Skin of body (tissue), 1 donor: ENCODE measurements at regions not wholly inside any gene's neighbourhood (a gene's known extent, or its start where the extent isn't known, plus 50 kb on each side); places are given as distances from the start of the nearest gene placed in this dataset.
"Not testable (repeated sequence)": the region's sequence is repeated elsewhere in the genome, so short reads cannot be mapped to it uniquely, and the experiment has no call there.

ENCODE experiments used
- DNase-seq: peaks from one replicate; lab custom pipeline; 2025; lab: John Stamatoyannopoulos, UW

DNA sequence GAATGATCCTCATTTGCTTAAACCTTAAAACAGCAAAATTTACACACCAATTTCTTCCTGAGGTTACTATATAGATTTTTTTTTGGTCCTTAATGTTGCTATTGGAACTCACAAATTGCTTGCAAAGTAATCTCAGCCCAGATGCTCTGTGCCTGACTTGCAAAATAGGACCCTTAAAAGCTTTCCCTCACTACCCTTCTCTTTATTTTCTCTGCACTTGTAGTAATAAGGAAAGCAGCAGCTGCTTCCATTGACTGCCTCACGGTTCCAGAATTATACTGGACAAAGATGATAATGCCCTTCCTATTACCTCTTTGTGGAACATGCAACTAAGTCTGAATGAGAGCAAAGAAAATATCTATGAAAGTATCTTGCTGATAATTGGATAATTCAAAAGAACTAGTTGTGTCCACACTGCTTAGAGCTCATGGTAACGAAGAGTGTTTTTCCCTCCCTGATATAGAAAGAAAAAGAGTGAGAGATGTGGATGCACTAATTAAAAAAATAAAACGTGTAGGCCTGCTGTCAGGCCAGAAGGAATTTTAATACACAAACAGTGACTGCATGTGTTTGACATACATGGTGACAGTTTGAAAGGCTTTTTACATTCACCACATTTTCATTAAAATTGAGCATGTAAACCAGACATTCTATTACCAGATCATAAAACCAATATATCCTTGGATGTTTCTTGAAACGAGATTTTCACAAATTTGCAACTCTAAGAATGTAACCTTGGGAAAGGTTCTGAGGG is 783.1 kb downstream of the GBE1 start:
- no peak for DNase-seq

DNA sequence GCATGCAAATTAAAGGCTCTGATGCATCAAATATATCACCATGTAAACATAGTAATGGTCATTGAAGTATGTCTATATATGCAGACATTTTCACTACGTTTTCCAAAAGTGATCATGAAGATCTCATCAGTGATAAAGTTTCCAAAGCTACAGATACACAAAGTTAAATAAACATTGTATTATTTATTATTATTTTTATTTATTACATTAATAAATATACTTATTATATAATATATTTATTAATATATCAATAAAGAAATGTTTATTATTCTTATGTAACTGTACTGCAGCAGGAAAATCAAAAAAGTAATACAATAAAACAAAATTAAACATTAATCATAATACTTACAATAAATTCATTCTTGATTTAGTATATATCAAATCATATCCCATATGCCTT is 791.2 kb downstream of the GBE1 start:
- DNase-seq: no peak

GRCh38 chr3:80929576-80929975 is 831.9 kb downstream of the GBE1 start:
- no peak for DNase-seq

- no peak for DNase-seq
Measured at GRCh38 chr3:80914854-80915253, 846.6 kb downstream of the GBE1 start.

DNA sequence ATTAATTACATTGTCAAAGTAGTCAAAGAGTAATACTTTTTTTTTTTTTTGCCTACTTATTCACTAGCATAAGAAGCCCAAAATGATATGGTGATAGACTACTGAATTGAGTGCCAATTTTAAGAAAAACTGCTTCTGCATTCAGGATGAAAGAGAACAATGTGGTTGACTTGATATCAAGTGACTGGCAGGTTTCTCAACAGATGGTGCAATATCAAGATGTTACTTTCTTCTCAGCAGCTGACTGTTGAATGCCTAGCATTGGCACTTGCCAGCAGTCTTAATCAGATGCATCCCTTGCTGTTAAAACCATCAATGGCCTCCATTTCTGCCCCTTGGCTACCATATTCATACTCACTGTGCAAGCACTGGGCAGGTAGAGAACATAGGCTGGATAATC is 863.2 kb downstream of the GBE1 start:
- DNase-seq: no peak

DNA sequence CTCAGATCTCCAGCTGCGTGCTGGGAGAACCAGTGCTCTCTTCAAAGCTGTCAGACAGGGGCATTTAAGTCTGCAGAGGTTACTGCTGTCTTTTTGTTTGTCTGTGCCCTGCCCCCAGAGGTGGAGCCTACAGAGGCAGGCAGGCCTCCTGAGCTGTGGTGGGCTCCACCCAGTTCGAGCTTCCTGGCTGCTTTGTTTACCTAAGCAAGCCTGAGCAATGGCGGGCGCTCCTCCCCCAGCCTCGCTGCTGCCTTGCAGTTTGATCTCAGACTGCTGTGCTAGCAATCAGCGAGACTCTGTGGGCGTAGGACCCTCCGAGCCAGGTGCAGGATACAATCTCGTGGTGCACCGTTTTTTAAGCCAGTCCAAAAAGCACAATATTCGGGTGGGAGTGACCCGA is 864.4 kb downstream of the GBE1 start:
- not testable (repeated sequence) for DNase-seq

- DNase-seq: no peak
Measured at GRCh38 chr3:80890571-80890970, 870.9 kb downstream of the GBE1 start.

DNA sequence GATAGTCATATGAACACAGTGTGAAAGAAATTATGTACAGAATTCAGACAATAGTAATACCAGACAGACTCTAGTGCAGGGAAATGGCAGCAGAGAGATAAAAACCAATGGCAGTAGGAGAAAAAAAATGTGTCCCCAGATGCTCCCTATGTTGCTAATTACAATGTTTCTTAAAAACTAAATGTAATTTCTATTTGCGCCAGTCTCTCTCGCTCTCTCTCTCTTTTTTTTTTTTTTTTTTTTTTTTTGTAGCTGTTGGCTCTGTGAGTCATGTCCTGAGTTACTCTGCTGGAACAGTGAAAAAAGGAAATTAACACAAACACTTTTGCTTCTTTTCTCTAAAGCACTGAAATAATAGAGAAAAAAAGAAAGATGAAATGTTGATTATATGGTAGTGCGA is 871.9 kb downstream of the GBE1 start:
- DNase-seq: no peak

DNA sequence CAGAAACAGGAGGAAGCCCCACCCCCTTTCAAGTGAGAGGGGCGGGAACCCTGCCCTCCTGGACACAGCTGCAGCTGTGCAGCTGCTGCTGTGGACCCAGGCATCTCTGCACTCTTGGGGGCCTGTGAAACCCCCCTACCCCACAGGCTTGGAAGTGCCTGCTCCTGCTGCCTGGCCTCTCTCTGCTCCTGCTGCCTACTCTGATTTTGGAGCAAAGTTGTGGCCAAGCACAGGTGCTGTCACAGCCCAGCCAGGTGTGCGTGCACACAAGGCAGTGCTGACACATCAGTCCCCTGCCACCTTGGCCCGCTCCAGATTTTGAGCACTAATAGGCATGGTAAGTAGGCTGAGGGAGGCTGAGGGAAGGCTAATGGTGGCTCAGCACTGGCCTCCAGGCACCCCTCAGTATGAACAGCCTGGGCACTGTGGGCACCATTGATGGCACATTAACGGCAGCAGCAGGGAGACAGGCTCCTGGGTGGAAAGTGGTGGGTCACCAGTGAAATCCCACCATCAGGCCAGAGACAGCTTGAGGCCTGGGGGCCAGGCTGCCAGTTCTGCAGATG is 890.9 kb downstream of the GBE1 start:
- DNase-seq: no peak

DNA sequence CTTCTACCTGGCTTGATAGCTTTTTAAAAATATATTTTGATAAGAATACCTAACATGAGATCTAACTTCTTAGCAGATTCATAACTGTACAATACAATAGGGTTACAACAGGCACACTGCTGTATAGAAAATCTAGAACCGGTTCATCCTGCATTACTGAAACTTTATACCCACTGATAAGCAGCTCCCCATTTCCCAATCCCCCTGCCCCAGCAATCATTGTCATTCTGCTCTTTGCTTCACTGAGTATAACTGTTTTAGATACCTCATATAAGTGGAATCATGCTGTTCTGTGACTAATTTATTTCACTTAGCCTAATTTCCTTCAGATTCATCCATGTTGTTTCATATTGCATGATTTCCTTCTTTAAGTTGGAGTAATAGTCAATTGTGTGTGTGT is 906.0 kb downstream of the GBE1 start:
- no peak for DNase-seq

DNA sequence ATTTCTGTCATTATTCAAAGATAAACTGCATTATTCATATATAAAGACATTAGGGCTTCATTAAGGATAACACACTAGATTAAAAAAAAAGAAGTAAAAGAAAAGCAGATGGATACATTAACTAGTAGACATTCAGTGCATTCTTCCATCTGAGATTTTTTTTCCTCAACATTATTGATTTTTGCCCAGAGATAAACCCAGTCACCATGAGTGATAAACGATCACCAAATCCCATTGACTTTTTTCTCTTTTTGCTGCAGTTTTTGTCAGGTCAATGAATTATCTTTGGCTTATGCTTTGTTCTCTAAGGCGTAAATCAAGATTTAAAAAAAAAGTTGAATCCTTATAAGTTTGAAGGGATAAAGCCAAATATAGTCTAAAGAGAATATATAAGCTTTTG is 925.0 kb downstream of the GBE1 start:
- no peak for DNase-seq

GRCh38 chr3:80807577-80807976 is 953.9 kb downstream of the GBE1 start:
- DNase-seq: no peak

DNA sequence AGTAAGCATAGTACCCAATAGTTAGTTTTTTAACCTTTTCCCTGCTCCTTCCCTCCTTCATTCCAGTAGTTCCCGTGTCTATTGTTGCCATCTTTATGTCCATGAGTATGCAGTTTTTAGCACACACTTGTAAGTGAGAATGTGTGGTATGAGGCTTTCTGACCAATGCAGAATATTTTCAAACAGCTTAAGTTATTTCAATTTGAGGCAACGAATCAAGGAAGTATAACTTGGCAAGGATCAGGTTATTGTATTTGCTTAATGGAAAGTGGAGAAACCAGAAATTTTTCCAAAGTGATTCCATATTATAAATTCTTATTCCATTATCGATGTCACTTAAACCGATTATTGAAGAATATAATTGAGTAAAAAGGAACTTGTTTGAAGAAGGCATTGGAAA is 954.8 kb downstream of the GBE1 start:
- no peak for DNase-seq

- DNase-seq: no peak
Measured at GRCh38 chr3:80788914-80789313, 972.5 kb downstream of the GBE1 start.

DNA sequence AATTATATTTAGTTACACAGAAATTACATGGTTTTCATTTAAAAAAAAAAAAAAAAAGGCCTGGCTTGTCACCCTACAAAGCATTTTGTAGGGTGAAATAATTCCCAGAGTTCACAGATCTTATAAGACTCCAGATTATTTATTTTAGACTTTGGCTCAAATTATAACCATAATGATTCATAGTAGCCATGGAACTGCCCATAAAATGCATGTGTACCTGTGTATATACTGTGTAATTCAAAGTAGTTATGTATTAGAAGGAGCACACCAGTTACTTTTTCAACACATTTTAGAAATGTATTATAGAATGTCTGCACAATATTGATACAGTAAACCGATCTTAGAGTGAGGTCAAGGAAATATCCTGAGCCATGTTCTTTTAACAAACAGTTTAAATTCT is 975.6 kb downstream of the GBE1 start:
- no peak for DNase-seq

GRCh38 chr3:80785475-80785874 is 976.0 kb downstream of the GBE1 start:
- DNase-seq: no peak

DNA sequence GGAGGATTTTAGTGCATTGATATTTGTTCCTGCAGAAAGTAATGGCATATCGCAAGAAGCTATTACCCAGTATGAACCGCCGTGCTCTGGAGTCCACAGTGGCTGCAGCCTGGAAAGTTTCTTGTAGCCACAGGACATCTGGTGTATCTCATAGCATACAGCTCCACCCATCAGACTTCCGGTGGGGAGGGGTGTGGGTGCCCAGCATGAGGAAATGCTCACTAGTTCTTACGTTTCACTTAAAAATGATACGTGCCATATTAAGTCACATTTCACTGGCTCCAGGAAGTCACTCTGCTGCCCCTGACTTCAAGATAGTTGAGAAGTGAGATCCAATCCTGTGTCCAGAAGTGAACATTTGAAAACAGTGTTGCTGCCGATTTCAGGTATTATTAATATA is 990.4 kb downstream of the GBE1 start:
- no peak for DNase-seq

DNA sequence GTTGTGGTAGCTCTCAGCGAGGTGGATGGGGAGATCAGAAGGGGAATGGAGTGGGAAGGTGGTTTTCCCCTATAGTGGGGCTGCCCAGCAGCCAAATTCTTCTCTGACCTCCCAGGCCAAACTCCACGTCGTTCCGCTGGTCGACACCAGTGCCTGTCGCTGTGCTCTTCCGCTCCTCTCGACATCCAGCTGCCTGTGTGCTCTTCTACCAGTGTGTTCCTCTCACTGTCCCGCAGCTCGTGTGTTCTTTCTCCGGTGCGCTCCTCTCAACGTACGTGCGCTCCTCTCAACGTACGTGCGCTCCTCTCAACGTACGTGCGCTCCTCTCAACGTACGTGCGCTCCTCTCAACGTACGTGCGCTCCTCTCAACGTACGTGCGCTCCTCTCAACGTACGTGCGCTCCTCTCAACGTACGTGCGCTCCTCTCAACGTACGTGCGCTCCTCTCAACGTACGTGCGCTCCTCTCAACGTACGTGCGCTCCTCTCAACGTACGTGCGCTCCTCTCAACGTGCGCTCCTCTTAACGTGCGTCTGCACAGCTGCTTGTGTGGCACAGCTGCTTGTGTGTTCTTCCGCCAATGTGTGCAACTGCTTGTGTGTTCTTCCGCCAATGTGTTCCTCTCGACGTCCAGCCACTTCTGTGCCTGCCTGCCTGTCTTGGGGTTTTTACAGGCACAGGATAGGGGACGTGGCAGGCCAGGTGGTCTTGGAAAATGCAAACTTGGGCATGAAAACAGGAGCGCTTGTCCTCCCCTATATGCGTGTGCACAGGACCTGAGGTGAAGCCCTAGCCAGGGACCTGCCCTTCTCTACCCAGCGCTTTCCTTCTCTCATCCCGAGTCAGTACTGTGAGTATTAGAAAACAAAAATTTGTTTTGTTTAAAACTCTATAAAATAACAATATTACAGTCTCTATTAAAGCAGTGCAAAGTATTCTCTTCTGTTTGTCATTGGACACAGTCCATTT is 991.1 kb downstream of the GBE1 start:
- no peak for DNase-seq

DNA sequence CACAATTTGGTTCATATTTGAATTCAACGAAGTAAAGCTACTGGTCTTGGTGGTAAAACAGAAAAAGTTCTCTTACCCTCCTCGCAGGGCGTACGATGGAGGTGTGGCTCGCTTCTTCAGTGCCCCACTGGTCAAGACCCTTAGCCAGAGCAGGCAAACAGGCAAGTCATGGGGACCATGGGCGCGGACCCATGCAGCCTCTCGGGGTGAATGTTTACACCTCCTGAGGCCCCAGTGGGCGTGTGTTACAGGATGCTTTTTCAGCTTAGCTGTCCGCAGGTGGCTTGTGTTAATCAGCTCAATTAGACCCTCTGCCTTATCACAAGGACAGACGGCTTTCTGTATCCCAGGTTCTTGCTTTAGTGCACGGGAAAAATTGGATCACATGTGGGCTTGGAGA is 991.8 kb downstream of the GBE1 start:
- DNase-seq: no peak

DNA sequence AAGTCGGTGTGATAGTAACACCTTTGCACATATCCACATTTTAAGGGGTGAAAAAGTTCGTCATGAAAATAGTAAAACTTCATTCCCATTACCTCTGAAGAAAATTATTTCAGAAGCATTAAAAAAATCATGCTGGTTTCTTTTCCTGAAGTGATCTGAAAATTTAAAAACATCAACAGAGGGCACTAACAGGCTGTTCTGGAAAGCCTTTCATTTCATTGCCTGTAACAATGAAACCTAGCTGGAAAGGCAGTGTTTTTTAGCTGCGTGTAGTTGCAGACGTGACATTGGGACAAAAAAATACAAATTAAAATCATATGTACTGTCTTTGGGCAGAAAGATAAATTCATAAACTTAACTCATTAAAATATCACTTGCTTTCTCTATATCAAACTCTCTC is 993.8 kb downstream of the GBE1 start:
- DNase-seq: no peak

GRCh38 chr3:80754969-80755368 is 987.2 kb upstream of the ROBO1 start:
- DNase-seq: no peak

DNA sequence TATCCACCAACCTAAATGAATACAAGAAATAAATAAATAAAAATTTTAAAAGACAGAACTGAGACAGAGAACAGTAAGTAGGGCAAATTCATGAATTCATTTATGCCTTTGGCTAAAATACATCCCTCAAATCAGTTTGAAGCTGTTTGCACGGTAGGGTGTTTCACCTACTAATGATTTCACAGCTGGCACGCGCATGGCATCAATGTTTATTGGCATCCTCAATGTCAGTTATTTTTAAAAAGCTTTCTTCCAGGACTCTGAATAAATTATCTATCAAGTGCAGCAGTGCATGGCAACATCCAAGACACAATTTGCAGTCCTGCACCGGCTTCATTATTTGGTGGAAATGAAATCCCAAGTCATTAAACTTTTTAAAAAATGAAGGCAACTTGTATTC is 985.2 kb upstream of the ROBO1 start:
- DNase-seq: no peak
